ENCODE measurements at regions not wholly inside any gene's neighbourhood (a gene's known extent, or its start where the extent isn't known, plus 50 kb on each side); places are given as distances from the start of the nearest gene placed in this dataset.

DNA sequence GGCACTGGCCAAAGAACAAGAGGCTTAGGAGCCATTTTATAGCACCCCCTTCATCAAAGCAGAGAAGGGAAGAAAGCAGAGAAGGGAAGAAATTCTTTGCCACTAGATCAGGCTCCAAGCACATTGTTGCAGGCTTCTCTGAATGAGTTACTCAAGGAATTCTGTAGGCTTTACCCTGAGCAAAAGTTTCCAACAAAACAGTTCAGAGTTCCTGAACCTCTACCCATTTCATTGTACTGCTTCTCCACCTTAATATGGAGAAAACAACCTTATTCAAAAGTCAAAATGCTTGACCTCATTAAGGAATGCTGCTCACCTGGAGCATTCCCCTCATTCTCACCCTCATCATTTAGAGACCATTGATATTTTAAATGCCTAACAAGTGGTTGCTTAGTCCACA is 115.5 kb upstream of the LOC128125822 start:
- TF ChIP-seq, protein P1, sequence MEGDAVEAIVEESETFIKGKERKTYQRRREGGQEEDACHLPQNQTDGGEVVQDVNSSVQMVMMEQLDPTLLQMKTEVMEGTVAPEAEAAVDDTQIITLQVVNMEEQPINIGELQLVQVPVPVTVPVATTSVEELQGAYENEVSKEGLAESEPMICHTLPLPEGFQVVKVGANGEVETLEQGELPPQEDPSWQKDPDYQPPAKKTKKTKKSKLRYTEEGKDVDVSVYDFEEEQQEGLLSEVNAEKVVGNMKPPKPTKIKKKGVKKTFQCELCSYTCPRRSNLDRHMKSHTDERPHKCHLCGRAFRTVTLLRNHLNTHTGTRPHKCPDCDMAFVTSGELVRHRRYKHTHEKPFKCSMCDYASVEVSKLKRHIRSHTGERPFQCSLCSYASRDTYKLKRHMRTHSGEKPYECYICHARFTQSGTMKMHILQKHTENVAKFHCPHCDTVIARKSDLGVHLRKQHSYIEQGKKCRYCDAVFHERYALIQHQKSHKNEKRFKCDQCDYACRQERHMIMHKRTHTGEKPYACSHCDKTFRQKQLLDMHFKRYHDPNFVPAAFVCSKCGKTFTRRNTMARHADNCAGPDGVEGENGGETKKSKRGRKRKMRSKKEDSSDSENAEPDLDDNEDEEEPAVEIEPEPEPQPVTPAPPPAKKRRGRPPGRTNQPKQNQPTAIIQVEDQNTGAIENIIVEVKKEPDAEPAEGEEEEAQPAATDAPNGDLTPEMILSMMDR (conservative IDR thresholded peaks at IDR 0.05 in 1 of 2, IDR thresholded peaks at IDR 0.05 in 1 of 2; ENCODE audit: low read depth in 1 of 2, low read length in 2 of 2), result no peak
- no peak for TF ChIP-seq EZH2 (IDR thresholded peaks at IDR 0.05; ENCODE audit: low read length, missing control alignments)
